ENCODE measurements at regions not wholly inside any gene's neighbourhood (a gene's known extent, or its start where the extent isn't known, plus 50 kb on each side); places are given as distances from the start of the nearest gene placed in this dataset.

DNA sequence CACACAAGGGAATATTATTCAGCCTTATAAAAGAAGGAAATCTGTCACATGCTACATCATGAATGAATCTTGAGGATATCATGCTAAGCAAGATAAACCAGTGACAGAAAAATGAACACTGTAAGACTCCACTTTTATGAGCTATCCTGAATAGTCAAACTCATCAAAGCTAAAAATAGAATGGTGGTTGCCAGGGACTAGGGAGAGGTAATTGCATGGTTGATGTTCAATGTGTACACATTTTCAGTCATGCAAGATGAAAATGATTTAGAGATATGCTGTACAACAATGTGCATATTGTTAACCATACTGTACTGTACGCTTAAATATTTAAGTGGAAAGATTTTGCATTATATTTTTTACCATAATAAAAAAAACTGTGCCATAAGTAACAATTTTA, 1349.1 kb downstream of the XPNPEP1 start:
- no peak for TF ChIP-seq POLR2A (IDR thresholded peaks at IDR 0.05)
- TF ChIP-seq, protein P1, sequence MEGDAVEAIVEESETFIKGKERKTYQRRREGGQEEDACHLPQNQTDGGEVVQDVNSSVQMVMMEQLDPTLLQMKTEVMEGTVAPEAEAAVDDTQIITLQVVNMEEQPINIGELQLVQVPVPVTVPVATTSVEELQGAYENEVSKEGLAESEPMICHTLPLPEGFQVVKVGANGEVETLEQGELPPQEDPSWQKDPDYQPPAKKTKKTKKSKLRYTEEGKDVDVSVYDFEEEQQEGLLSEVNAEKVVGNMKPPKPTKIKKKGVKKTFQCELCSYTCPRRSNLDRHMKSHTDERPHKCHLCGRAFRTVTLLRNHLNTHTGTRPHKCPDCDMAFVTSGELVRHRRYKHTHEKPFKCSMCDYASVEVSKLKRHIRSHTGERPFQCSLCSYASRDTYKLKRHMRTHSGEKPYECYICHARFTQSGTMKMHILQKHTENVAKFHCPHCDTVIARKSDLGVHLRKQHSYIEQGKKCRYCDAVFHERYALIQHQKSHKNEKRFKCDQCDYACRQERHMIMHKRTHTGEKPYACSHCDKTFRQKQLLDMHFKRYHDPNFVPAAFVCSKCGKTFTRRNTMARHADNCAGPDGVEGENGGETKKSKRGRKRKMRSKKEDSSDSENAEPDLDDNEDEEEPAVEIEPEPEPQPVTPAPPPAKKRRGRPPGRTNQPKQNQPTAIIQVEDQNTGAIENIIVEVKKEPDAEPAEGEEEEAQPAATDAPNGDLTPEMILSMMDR (IDR thresholded peaks at IDR 0.05), result no peak
